ENCODE measurements at regions not wholly inside any gene's neighbourhood (a gene's known extent, or its start where the extent isn't known, plus 50 kb on each side); places are given as distances from the start of the nearest gene placed in this dataset.

DNA sequence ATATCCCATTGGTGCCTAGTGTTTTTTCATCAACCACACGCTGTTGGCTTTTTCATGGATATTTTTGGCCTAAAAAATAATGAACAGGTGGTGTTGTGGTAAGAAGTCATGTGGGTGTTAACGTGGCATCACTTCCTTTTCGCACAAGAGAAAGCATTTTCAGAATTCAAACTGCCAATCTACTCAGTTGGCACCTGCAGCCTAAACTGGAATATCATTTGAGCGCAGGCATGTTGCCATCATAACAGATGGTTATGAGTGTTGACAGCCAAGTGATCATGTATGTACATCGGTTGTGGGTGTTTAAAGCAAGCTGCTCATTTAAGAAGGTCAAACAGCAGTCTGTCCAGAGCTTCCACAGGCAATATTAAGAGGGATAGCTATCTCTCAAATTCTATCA, 1963.0 kb downstream of the NCAM2 start:
- Histone ChIP-seq H2BK5ac (ENCODE audit: low read depth, low read length) (no peak overlapping the region), H4K8ac (ENCODE audit: extremely low read depth, insufficient read depth, low read length) (no peak overlapping the region), H3K36me3 (ENCODE audit: control insufficient read depth in 2 of 4, insufficient read depth in 4 of 4, low read length in 3 of 4) (no peaks in the 10 kb centered on the region), H3K4me2 (ENCODE audit: insufficient read depth in 1 of 2, low read depth in 2 of 2, low read length in 2 of 2) (no peak overlapping the region), H3K4ac (replicated peaks; ENCODE audit: insufficient read length, low read depth, low read length) (no peak overlapping the region), H3K23ac (ENCODE audit: insufficient read length) (no peak overlapping the region), H3K79me1 (ENCODE audit: low read depth, low read length) (no peaks in the 10 kb centered on the region), H3K27me3 (replicated peaks in 1 of 4; ENCODE audit: control insufficient read depth in 3 of 4, extremely low read depth in 1 of 4, insufficient read depth in 3 of 4, low read length in 3 of 4) (no peaks in the 10 kb centered on the region), H3K4me3 (ENCODE audit: extremely low read depth in 1 of 4, insufficient read depth in 2 of 4, low read depth in 3 of 4, low read length in 4 of 4) (no peak overlapping the region), H3K23me2 (ENCODE audit: low read depth, low read length) (no peaks in the 10 kb centered on the region), H2AFZ (ENCODE audit: low read length) (no peak overlapping the region), H2BK12ac (ENCODE audit: low read depth, low read length) (no peak overlapping the region), H4K91ac (replicated peaks; ENCODE audit: insufficient read length, low read length) (no peak overlapping the region), H2BK20ac (ENCODE audit: low read length) (no peak overlapping the region), H3K18ac (ENCODE audit: extremely low read depth, low read length) (no peak overlapping the region), H4K5ac (ENCODE audit: insufficient read length, low read depth, low read length) (no peak overlapping the region), H2BK15ac (ENCODE audit: low read length) (no peak overlapping the region), H3K79me2 (ENCODE audit: control insufficient read depth in 1 of 2, insufficient read depth in 2 of 2, low read length in 2 of 2) (no peaks in the 10 kb centered on the region), H3K9me3 (ENCODE audit: insufficient read depth in 2 of 2, low read depth in 1 of 2, low read length in 1 of 2) (no peaks in the 10 kb centered on the region), H3K9ac (replicated peaks in 1 of 4; ENCODE audit: extremely low read depth in 1 of 4, low read depth in 3 of 4, low read length in 3 of 4) (no peak overlapping the region), H3K14ac (ENCODE audit: insufficient read length) (no peak overlapping the region), H3K27ac (ENCODE audit: low read depth, low read length) (no peak overlapping the region), H3K56ac (replicated peaks; ENCODE audit: insufficient read length, low read depth, low read length) (no peak overlapping the region), H2BK120ac (replicated peaks; ENCODE audit: low read depth, low read length) (no peak overlapping the region), H3K4me1 (replicated peaks in 1 of 4; ENCODE audit: control insufficient read depth in 3 of 4, insufficient read depth in 4 of 4, low read length in 3 of 4) (no peaks in the 10 kb centered on the region), H2AK5ac (ENCODE audit: low read depth, low read length) (no peak overlapping the region), H4K20me1 (replicated peaks in 1 of 2; ENCODE audit: control insufficient read depth in 1 of 2, insufficient read depth in 2 of 2, low read length in 2 of 2) (no peaks in the 10 kb centered on the region)
- WGBS, 2 experiments (ENCODE audit: extremely low coverage in 1 of 2, insufficient coverage in 1 of 2, insufficient read length in 1 of 2, insufficient replicate concordance in 2 of 2, low coverage in 1 of 2, low lambda C conversion rate in 2 of 2, missing lambda C conversion rate in 1 of 2): 88% methylated on average over 5 of the region's 5 CpGs; no CpG with 5 or more reads in 1 of the 2 experiments
- FAIRE-seq (no peak), DNase-seq (ENCODE audit: low read depth in 1 of 2, low spot score in 2 of 2) (no peak)
- ChIA-PET POLR2A (ENCODE audit: partially characterized antibody) (no interaction called here), CTCF (ENCODE audit: partially characterized antibody) (interaction anchor here (1.6 to 1.9 kb wide), 2 partner anchors 46 to 55 kb away, joined by 5 read pairs; no protein-coding TSS in a partner anchor)
- TF ChIP-seq SRF (IDR thresholded peaks at IDR 0.05; ENCODE audit: low read depth, low read length) (no peak), CHD2 (IDR thresholded peaks at IDR 0.05; ENCODE audit: low read length) (no peak), TAF1 (IDR thresholded peaks at IDR 0.05; ENCODE audit: low read depth, low read length) (no peak), PHF8 (conservative IDR thresholded peaks at IDR 0.05; ENCODE audit: low read depth, low read length) (no peak), BRCA1 (IDR thresholded peaks at IDR 0.05; ENCODE audit: low read depth, low read length) (no peak)

Data from H1 (cell line).